ENCODE measurements at regions not wholly inside any gene's neighbourhood (a gene's known extent, or its start where the extent isn't known, plus 50 kb on each side); places are given as distances from the start of the nearest gene placed in this dataset.

DNA sequence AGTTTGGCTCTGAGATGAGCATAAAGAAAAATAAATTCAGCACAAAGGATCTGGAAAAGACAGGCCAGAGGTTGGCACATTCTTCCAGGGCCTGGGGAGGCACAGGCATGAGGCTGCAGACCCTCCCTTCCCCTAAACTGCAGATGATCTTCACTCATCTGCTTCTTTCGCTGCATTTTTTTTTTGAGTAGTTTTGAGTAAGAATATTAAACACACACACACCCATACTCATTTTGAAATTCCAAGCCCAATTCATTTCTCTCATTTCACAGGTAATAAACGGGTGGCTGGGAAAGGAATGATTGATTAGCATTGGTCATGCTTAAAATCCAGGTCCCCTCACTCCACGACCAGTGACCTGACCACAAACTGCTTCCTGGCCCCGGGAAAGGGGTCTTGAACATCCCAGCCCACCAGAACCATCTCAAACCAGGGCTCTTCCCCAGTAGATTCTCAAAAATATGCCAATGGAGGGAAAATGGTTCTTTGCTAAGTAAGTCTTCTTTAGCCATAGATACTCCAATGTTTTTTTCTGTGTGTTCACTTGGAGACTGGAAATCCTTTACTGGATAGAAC is 219.6 kb downstream of the ANAPC1 start:
- TF ChIP-seq, protein P1, sequence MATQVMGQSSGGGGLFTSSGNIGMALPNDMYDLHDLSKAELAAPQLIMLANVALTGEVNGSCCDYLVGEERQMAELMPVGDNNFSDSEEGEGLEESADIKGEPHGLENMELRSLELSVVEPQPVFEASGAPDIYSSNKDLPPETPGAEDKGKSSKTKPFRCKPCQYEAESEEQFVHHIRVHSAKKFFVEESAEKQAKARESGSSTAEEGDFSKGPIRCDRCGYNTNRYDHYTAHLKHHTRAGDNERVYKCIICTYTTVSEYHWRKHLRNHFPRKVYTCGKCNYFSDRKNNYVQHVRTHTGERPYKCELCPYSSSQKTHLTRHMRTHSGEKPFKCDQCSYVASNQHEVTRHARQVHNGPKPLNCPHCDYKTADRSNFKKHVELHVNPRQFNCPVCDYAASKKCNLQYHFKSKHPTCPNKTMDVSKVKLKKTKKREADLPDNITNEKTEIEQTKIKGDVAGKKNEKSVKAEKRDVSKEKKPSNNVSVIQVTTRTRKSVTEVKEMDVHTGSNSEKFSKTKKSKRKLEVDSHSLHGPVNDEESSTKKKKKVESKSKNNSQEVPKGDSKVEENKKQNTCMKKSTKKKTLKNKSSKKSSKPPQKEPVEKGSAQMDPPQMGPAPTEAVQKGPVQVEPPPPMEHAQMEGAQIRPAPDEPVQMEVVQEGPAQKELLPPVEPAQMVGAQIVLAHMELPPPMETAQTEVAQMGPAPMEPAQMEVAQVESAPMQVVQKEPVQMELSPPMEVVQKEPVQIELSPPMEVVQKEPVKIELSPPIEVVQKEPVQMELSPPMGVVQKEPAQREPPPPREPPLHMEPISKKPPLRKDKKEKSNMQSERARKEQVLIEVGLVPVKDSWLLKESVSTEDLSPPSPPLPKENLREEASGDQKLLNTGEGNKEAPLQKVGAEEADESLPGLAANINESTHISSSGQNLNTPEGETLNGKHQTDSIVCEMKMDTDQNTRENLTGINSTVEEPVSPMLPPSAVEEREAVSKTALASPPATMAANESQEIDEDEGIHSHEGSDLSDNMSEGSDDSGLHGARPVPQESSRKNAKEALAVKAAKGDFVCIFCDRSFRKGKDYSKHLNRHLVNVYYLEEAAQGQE (IDR thresholded peaks at IDR 0.05; ENCODE audit: low read depth), result no peak
- no peak for TF ChIP-seq CEBPB (IDR thresholded peaks at IDR 0.05)
- TF ChIP-seq TEAD4 (IDR thresholded peaks at IDR 0.05), result no peak
- TF ChIP-seq CREB1 (IDR thresholded peaks at IDR 0.05; ENCODE audit: low read depth), result no peak
- no peak for TF ChIP-seq TCF12 (IDR thresholded peaks at IDR 0.05; ENCODE audit: low read depth)
- TF ChIP-seq FOXM1 (IDR thresholded peaks at IDR 0.05; ENCODE audit: borderline replicate concordance, low read depth), result no peak
- no peak for TF ChIP-seq ZBTB7A (IDR thresholded peaks at IDR 0.05; ENCODE audit: low read depth)
- TF ChIP-seq TAF1 (IDR thresholded peaks at IDR 0.05; ENCODE audit: low read depth), result no peak
- TF ChIP-seq EP300 (IDR thresholded peaks at IDR 0.05; ENCODE audit: borderline replicate concordance), result no peak
- TF ChIP-seq EGR1 (IDR thresholded peaks at IDR 0.05), result no peak
- TF ChIP-seq, protein P2, sequence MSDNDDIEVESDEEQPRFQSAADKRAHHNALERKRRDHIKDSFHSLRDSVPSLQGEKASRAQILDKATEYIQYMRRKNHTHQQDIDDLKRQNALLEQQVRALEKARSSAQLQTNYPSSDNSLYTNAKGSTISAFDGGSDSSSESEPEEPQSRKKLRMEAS (IDR thresholded peaks at IDR 0.05), result no peak
- no peak for TF ChIP-seq NFIC (IDR thresholded peaks at IDR 0.05)
- no peak for TF ChIP-seq RAD21 (IDR thresholded peaks at IDR 0.05; ENCODE audit: low read depth)
- TF ChIP-seq, protein P3, sequence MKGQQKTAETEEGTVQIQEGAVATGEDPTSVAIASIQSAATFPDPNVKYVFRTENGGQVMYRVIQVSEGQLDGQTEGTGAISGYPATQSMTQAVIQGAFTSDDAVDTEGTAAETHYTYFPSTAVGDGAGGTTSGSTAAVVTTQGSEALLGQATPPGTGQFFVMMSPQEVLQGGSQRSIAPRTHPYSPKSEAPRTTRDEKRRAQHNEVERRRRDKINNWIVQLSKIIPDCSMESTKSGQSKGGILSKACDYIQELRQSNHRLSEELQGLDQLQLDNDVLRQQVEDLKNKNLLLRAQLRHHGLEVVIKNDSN (IDR thresholded peaks at IDR 0.05), result no peak
- no peak for TF ChIP-seq YY1 (IDR thresholded peaks at IDR 0.05; ENCODE audit: low read depth)

DNA sequence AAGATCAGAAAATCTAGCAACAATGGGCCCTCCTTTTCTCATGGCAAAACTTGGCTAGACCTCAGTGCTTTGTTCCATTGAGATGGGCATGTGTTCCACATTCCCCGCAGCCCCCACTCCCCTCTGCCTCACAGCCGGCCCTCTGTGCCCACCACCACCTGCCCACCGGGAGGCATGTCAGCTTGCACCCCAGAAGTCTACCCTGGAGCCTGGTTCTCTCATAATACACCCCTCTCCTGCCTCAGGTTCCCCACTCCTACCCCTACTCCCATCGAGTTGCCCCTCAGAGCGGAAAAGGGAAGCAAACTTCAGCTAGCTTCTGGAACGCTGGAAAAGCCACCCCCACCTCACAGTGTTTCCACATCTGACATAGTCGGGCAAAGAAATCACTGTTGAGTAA is 219.0 kb downstream of the ANAPC1 start:
- TF ChIP-seq NFIC (IDR thresholded peaks at IDR 0.05) (no peak), EP300 (IDR thresholded peaks at IDR 0.05; ENCODE audit: borderline replicate concordance) (no peak), TAF1 (IDR thresholded peaks at IDR 0.05; ENCODE audit: low read depth) (no peak), RAD21 (IDR thresholded peaks at IDR 0.05; ENCODE audit: low read depth) (no peak), YY1 (IDR thresholded peaks at IDR 0.05; ENCODE audit: low read depth) (no peak), ZBTB7A (IDR thresholded peaks at IDR 0.05; ENCODE audit: low read depth) (no peak), CREB1 (IDR thresholded peaks at IDR 0.05; ENCODE audit: low read depth) (no peak), TCF12 (IDR thresholded peaks at IDR 0.05; ENCODE audit: low read depth) (no peak), FOXM1 (IDR thresholded peaks at IDR 0.05; ENCODE audit: borderline replicate concordance, low read depth) (no peak), EGR1 (IDR thresholded peaks at IDR 0.05) (no peak), TEAD4 (IDR thresholded peaks at IDR 0.05) (no peak), CEBPB (IDR thresholded peaks at IDR 0.05) (no peak)
- TF ChIP-seq, protein P2 (IDR thresholded peaks at IDR 0.05), result no peak
- TF ChIP-seq, protein P3 (IDR thresholded peaks at IDR 0.05), result no peak
- TF ChIP-seq, protein P1 (IDR thresholded peaks at IDR 0.05; ENCODE audit: low read depth), result no peak

DNA sequence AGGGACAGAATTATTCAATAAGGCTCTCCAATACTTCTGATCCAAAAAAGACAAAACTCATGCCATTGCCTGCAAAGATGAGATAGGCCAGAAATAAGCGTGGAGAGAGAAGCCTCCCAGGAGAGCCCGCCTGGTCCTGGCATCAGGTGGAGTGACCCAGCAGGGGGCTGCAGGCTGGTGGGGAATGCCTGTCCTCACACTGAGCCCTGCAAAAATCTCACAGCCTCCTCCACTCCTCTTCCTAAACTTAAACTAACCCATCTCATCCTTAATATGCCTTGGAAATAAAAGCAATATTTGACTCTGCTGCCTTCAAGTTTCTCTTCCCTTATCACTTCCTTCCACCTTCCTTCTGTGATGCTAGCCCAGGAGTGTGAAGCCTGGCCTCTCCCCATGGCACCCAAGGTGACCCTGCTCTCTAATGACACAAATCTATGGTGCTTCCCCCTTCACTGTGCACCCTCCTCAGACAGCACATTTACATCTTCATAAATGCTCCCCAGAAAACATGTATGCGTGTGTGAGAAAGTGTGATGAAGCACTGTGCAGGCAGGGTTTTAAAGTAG is 218.4 kb downstream of the ANAPC1 start:
- TF ChIP-seq FOXM1 (IDR thresholded peaks at IDR 0.05; ENCODE audit: borderline replicate concordance, low read depth) (no peak), TEAD4 (IDR thresholded peaks at IDR 0.05) (no peak), YY1 (IDR thresholded peaks at IDR 0.05; ENCODE audit: low read depth) (no peak), EP300 (IDR thresholded peaks at IDR 0.05; ENCODE audit: borderline replicate concordance) (no peak), RAD21 (IDR thresholded peaks at IDR 0.05; ENCODE audit: low read depth) (no peak), CEBPB (IDR thresholded peaks at IDR 0.05) (no peak), TAF1 (IDR thresholded peaks at IDR 0.05; ENCODE audit: low read depth) (no peak), TCF12 (IDR thresholded peaks at IDR 0.05; ENCODE audit: low read depth) (no peak), EGR1 (IDR thresholded peaks at IDR 0.05) (no peak), NFIC (IDR thresholded peaks at IDR 0.05) (no peak), CREB1 (IDR thresholded peaks at IDR 0.05; ENCODE audit: low read depth) (no peak), ZBTB7A (IDR thresholded peaks at IDR 0.05; ENCODE audit: low read depth) (no peak)
- TF ChIP-seq, protein P3 (IDR thresholded peaks at IDR 0.05), result no peak
- TF ChIP-seq, protein P2 (IDR thresholded peaks at IDR 0.05), result no peak
- TF ChIP-seq, protein P1 (IDR thresholded peaks at IDR 0.05; ENCODE audit: low read depth), result no peak

Measured in Ishikawa (cell line).